AG04449 (cell line): ENCODE measurements at regions not wholly inside any gene's neighbourhood (a gene's known extent, or its start where the extent isn't known, plus 50 kb on each side); places are given as distances from the start of the nearest gene placed in this dataset.

ENCODE experiments used
- CTCF ChIA-PET: fragments of 350-600 bp; formaldehyde crosslinking; extraction: SDS; loops from one replicate; lab custom pipeline; 2021; ENCODE audit warnings: antibody characterized with exemption; lab: Yijun Ruan, JAX
- POLR2A ChIA-PET: fragments of 400-600, 350-600 bp; formaldehyde crosslinking; extraction: SDS; loops from one replicate; lab custom pipeline; 2020; ENCODE audit warnings: antibody characterized with exemption, inconsistent platforms; lab: Yijun Ruan, JAX
- DNase-seq: peaks from one replicate; pipeline ENCODE4 v3.0.0-alpha.2; 2010; ENCODE audit warnings: low read depth, low spot score
- H3K4me3 ChIP-seq: 2 replicates; pipeline ENCODE4 v1.5.1; 2011; ENCODE audit warnings: low read depth, mild to moderate bottlenecking, control low read depth, low read length
- CTCF ChIP-seq: IDR thresholded peaks from one replicate; pipeline ENCODE4 v1.5.1; 2011; ENCODE audit warnings: mild to moderate bottlenecking, moderate library complexity, low read length, control low read depth, inconsistent platforms; ENCODE audit not compliant: insufficient read depth; ENCODE audit errors: missing control alignments

- no peak for DNase-seq
- no peak overlapping the region for H3K4me3 ChIP-seq
- no peak for TF ChIP-seq CTCF
- ChIA-PET CTCF (no interaction called here), POLR2A (no interaction called here)
Measured at GRCh38 chr15:23514484-23514883, 51.0 kb upstream of the MKRN3 start.

GRCh38 chr15:23506762-23507161 lies 58.7 kb upstream of the MKRN3 start:
- TF ChIP-seq CTCF = no peak
- ChIA-PET POLR2A (no interaction called here), CTCF (no interaction called here)
- no peak for DNase-seq
- no peak overlapping the region for H3K4me3 ChIP-seq

- POLR2A ChIA-PET = no interaction called here
- no peak for TF ChIP-seq CTCF
- DNase-seq = no peak
- CTCF ChIA-PET = no interaction called here
- H3K4me3 ChIP-seq = no peak overlapping the region
Measured at GRCh38 chr15:23503980-23504379, 56.9 kb upstream of the GOLGA6L2 start.

GRCh38 chr15:23503576-23503975 lies 56.5 kb upstream of the GOLGA6L2 start:
- ChIA-PET CTCF (no interaction called here), POLR2A (no interaction called here)
- no peak for DNase-seq
- no peak overlapping the region for H3K4me3 ChIP-seq
- no peak for TF ChIP-seq CTCF

GRCh38 chr15:23497710-23498111 lies 50.7 kb upstream of the GOLGA6L2 start:
- ChIA-PET POLR2A (no interaction called here), CTCF (interaction anchor here (1.6 kb wide), 1 partner anchor 13 kb away, joined by 6 read pairs; no protein-coding TSS in a partner anchor)
- DNase-seq = no peak
- H3K4me3 ChIP-seq = no peak overlapping the region
- no peak for TF ChIP-seq CTCF
